H1 (cell line): ENCODE measurements at regions not wholly inside any gene's neighbourhood (a gene's known extent, or its start where the extent isn't known, plus 50 kb on each side); places are given as distances from the start of the nearest gene placed in this dataset.

Experiments
- BCL11A ChIP-seq, 2 experiments: IDR thresholded peaks; one replicate each; pipeline ENCODE4 v1.6.1; 2011; ENCODE audit warnings: low read depth in 2 of 2, low read length in 2 of 2, mild to moderate bottlenecking in 2 of 2
- EZH2 ChIP-seq: fragments of 200-600 bp; sonication (generic); IDR thresholded peaks from 2 replicates; pipeline ENCODE4 v1.7.1; 2012; ENCODE audit warnings: low read depth, mild to moderate bottlenecking, moderate library complexity, low read length, inconsistent platforms; ENCODE audit not compliant: severe bottlenecking
- JUND ChIP-seq: IDR thresholded peaks from 2 replicates; pipeline ENCODE4 v1.6.1; 2011; ENCODE audit warnings: mild to moderate bottlenecking, improper control_type of control experiment, low read length
- RNF2 ChIP-seq: fragments of 200-900, 300-1000 bp; sonication (generic); IDR thresholded peaks from 2 replicates; pipeline ENCODE4 v1.7.1; 2016; ENCODE audit warnings: borderline replicate concordance, low read depth, mild to moderate bottlenecking, antibody characterized with exemption, low read length; ENCODE audit not compliant: poor library complexity, severe bottlenecking; ENCODE audit errors: missing control alignments
- SP1 ChIP-seq: IDR thresholded peaks from 2 replicates; pipeline ENCODE4 v1.6.1; 2011; ENCODE audit warnings: low read depth, low read length
- TF ChIP-seq, protein P1 (sequence below): IDR thresholded peaks from 2 replicates; pipeline ENCODE4 v1.6.1; 2012; ENCODE audit warnings: inconsistent platforms
- TF ChIP-seq, protein P2 (sequence below), 3 experiments: IDR thresholded peaks; 1 replicate in 2 of 3; 2 replicates in 1 of 3; pipeline versions ENCODE4 v1.5.1 to v1.6.1; 2011; ENCODE audit warnings: low read length in 3 of 3, mild to moderate bottlenecking in 3 of 3, inconsistent platforms in 2 of 3, low read depth in 1 of 3, moderate library complexity in 1 of 3; ENCODE audit not compliant: insufficient read depth in 1 of 3; ENCODE audit errors: control extremely low read depth in 1 of 3

DNA sequence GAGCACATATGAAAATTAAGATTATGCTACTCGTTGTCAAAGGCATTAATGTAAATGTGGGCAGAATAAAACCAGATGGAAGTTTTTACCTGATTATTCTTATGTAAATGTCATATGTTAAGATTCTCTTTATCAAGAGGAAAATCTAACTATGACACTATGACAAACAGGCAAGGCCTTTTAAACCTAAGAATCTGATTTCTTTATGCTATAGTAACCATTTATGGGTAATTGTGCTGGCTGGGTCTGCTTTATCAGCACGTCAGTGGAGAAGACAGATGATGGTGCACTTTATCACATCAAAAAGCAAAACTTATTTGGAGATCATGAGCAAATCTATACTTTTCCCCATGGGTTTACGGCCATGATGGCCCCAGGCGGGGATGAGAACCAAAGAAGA lies 412.0 kb upstream of the NOX3 start:
- TF ChIP-seq EZH2: no peak
- TF ChIP-seq, protein P1, sequence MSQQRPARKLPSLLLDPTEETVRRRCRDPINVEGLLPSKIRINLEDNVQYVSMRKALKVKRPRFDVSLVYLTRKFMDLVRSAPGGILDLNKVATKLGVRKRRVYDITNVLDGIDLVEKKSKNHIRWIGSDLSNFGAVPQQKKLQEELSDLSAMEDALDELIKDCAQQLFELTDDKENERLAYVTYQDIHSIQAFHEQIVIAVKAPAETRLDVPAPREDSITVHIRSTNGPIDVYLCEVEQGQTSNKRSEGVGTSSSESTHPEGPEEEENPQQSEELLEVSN: no peak
- TF ChIP-seq, protein P2, sequence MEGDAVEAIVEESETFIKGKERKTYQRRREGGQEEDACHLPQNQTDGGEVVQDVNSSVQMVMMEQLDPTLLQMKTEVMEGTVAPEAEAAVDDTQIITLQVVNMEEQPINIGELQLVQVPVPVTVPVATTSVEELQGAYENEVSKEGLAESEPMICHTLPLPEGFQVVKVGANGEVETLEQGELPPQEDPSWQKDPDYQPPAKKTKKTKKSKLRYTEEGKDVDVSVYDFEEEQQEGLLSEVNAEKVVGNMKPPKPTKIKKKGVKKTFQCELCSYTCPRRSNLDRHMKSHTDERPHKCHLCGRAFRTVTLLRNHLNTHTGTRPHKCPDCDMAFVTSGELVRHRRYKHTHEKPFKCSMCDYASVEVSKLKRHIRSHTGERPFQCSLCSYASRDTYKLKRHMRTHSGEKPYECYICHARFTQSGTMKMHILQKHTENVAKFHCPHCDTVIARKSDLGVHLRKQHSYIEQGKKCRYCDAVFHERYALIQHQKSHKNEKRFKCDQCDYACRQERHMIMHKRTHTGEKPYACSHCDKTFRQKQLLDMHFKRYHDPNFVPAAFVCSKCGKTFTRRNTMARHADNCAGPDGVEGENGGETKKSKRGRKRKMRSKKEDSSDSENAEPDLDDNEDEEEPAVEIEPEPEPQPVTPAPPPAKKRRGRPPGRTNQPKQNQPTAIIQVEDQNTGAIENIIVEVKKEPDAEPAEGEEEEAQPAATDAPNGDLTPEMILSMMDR (IDR thresholded peaks at IDR 0.05; ENCODE audit: control extremely low read depth in 1 of 3, insufficient read depth in 1 of 3, low read depth in 1 of 3, low read length in 3 of 3): no peak
- TF ChIP-seq JUND: no peak
- TF ChIP-seq SP1: no peak
- TF ChIP-seq RNF2: no peak
- no peak for TF ChIP-seq BCL11A (IDR thresholded peaks at IDR 0.05; ENCODE audit: low read depth in 2 of 2, low read length in 2 of 2)
